ENCODE measurements at regions not wholly inside any gene's neighbourhood (a gene's known extent, or its start where the extent isn't known, plus 50 kb on each side); places are given as distances from the start of the nearest gene placed in this dataset.

- H3K27ac Mint-ChIP-seq, result no peak overlapping the region
- H3K36me3 Mint-ChIP-seq, result no peaks in the 10 kb centered on the region
- no peaks in the 10 kb centered on the region for H3K27me3 Mint-ChIP-seq
- ATAC-seq, result no peak
- H3K9me3 Mint-ChIP-seq, result peaks cover 3% of the 10 kb centered on the region
- no peak overlapping the region for H3K4me3 Mint-ChIP-seq
- H3K4me1 Mint-ChIP-seq, result no peaks in the 10 kb centered on the region
Observed at GRCh38 chr6:106764353-106764980, 135.1 kb downstream of the QRSL1 start.

GRCh38 chr6:106763361-106763760, 134.0 kb downstream of the QRSL1 start:
- no peak for ATAC-seq

GRCh38 chr6:106761160-106761559, 131.8 kb downstream of the QRSL1 start:
- no peaks in the 10 kb centered on the region for H3K27me3 Mint-ChIP-seq
- H3K36me3 Mint-ChIP-seq, result no peaks in the 10 kb centered on the region
- no peaks in the 10 kb centered on the region for H3K4me1 Mint-ChIP-seq
- peaks cover 3% of the 10 kb centered on the region for H3K9me3 Mint-ChIP-seq
- no peak overlapping the region for H3K27ac Mint-ChIP-seq
- ATAC-seq, result no peak
- H3K4me3 Mint-ChIP-seq, result no peak overlapping the region

More at GRCh38 chr6:106763361-106763760, 134.0 kb downstream of the QRSL1 start:
- Mint-ChIP-seq H3K27ac (no peak overlapping the region), H3K4me3 (no peak overlapping the region), H3K27me3 (no peaks in the 10 kb centered on the region), H3K36me3 (no peaks in the 10 kb centered on the region), H3K4me1 (no peaks in the 10 kb centered on the region), H3K9me3 (peaks cover 3% of the 10 kb centered on the region)

GRCh38 chr6:106759112-106759511, 129.7 kb downstream of the QRSL1 start:
- no peak for ATAC-seq
- peaks cover 3% of the 10 kb centered on the region for H3K9me3 Mint-ChIP-seq
- H3K27ac Mint-ChIP-seq, result no peak overlapping the region
- H3K36me3 Mint-ChIP-seq, result no peaks in the 10 kb centered on the region
- H3K4me1 Mint-ChIP-seq, result no peaks in the 10 kb centered on the region
- H3K4me3 Mint-ChIP-seq, result no peak overlapping the region
- no peaks in the 10 kb centered on the region for H3K27me3 Mint-ChIP-seq

GRCh38 chr6:106757722-106758467, 128.5 kb downstream of the QRSL1 start:
- no peaks in the 10 kb centered on the region for H3K4me1 Mint-ChIP-seq
- peaks cover 3% of the 10 kb centered on the region for H3K9me3 Mint-ChIP-seq
- H3K4me3 Mint-ChIP-seq, result no peak overlapping the region
- no peak for ATAC-seq
- no peaks in the 10 kb centered on the region for H3K27me3 Mint-ChIP-seq
- peak overlapping the region; percentile 29 for H3K27ac Mint-ChIP-seq
- H3K36me3 Mint-ChIP-seq, result no peaks in the 10 kb centered on the region

GRCh38 chr6:106757267-106757666, 127.9 kb downstream of the QRSL1 start:
- ATAC-seq, result no peak
- Mint-ChIP-seq H3K4me1 (no peaks in the 10 kb centered on the region), H3K27me3 (no peaks in the 10 kb centered on the region), H3K36me3 (no peaks in the 10 kb centered on the region), H3K9me3 (no peaks in the 10 kb centered on the region), H3K4me3 (no peak overlapping the region), H3K27ac (peak overlapping the region; percentile 29)

GRCh38 chr6:106754215-106754614, 124.8 kb downstream of the QRSL1 start:
- ATAC-seq, result no peak
- peaks cover 9% of the 10 kb centered on the region for H3K4me1 Mint-ChIP-seq
- no peak overlapping the region for H3K27ac Mint-ChIP-seq
- H3K4me3 Mint-ChIP-seq, result no peak overlapping the region
- no peaks in the 10 kb centered on the region for H3K9me3 Mint-ChIP-seq
- H3K27me3 Mint-ChIP-seq, result no peaks in the 10 kb centered on the region
- no peaks in the 10 kb centered on the region for H3K36me3 Mint-ChIP-seq

- ATAC-seq, result no peak
- H3K4me1 Mint-ChIP-seq, result peaks cover 18% of the 10 kb centered on the region
Observed at GRCh38 chr6:106752641-106753040, 123.3 kb downstream of the QRSL1 start.

GRCh38 chr6:106751501-106752252, 122.3 kb downstream of the QRSL1 start:
- peaks cover 18% of the 10 kb centered on the region for H3K4me1 Mint-ChIP-seq
- no peak overlapping the region for H3K27ac Mint-ChIP-seq
- no peaks in the 10 kb centered on the region for H3K36me3 Mint-ChIP-seq
- no peak for ATAC-seq
- H3K9me3 Mint-ChIP-seq, result no peaks in the 10 kb centered on the region
- H3K27me3 Mint-ChIP-seq, result no peaks in the 10 kb centered on the region
- H3K4me3 Mint-ChIP-seq, result no peak overlapping the region

More at GRCh38 chr6:106752641-106753040, 123.3 kb downstream of the QRSL1 start:
- Mint-ChIP-seq H3K27ac (no peak overlapping the region), H3K4me3 (no peak overlapping the region), H3K36me3 (no peaks in the 10 kb centered on the region), H3K9me3 (no peaks in the 10 kb centered on the region), H3K27me3 (no peaks in the 10 kb centered on the region)

GRCh38 chr6:106750946-106751345, 121.6 kb downstream of the QRSL1 start:
- no peak for ATAC-seq
- Mint-ChIP-seq H3K4me1 (peaks cover 18% of the 10 kb centered on the region), H3K9me3 (no peaks in the 10 kb centered on the region), H3K4me3 (no peak overlapping the region), H3K36me3 (no peaks in the 10 kb centered on the region), H3K27me3 (no peaks in the 10 kb centered on the region), H3K27ac (peak overlapping the region; percentile 53)

GRCh38 chr6:106750142-106750918, 121.0 kb downstream of the QRSL1 start:
- Mint-ChIP-seq H3K4me3 (no peak overlapping the region), H3K27ac (peak overlapping the region; percentile 53), H3K4me1 (peaks cover 18% of the 10 kb centered on the region), H3K27me3 (no peaks in the 10 kb centered on the region), H3K9me3 (no peaks in the 10 kb centered on the region), H3K36me3 (no peaks in the 10 kb centered on the region)
- ATAC-seq, result no peak

- H3K9me3 Mint-ChIP-seq, result no peaks in the 10 kb centered on the region
- peaks cover 18% of the 10 kb centered on the region for H3K4me1 Mint-ChIP-seq
- ATAC-seq, result no peak
- H3K27me3 Mint-ChIP-seq, result no peaks in the 10 kb centered on the region
- no peak overlapping the region for H3K27ac Mint-ChIP-seq
- no peaks in the 10 kb centered on the region for H3K36me3 Mint-ChIP-seq
- H3K4me3 Mint-ChIP-seq, result no peak overlapping the region
Observed at GRCh38 chr6:106749609-106750008, 120.2 kb downstream of the QRSL1 start.

- no peak overlapping the region for H3K27ac Mint-ChIP-seq
- peaks cover 27% of the 10 kb centered on the region for H3K4me1 Mint-ChIP-seq
- no peaks in the 10 kb centered on the region for H3K9me3 Mint-ChIP-seq
- H3K36me3 Mint-ChIP-seq, result no peaks in the 10 kb centered on the region
- no peak for ATAC-seq
- no peak overlapping the region for H3K4me3 Mint-ChIP-seq
- H3K27me3 Mint-ChIP-seq, result no peaks in the 10 kb centered on the region
Observed at GRCh38 chr6:106748547-106749207, 119.3 kb downstream of the QRSL1 start.

GRCh38 chr6:106747139-106747538, 117.8 kb downstream of the QRSL1 start:
- H3K36me3 Mint-ChIP-seq, result no peaks in the 10 kb centered on the region
- H3K27me3 Mint-ChIP-seq, result no peaks in the 10 kb centered on the region
- no peak overlapping the region for H3K27ac Mint-ChIP-seq
- H3K4me1 Mint-ChIP-seq, result peaks cover 38% of the 10 kb centered on the region
- no peak for ATAC-seq
- H3K4me3 Mint-ChIP-seq, result no peak overlapping the region
- H3K9me3 Mint-ChIP-seq, result no peaks in the 10 kb centered on the region

Data from stimulated activated memory B cell treated with anti-CD40 and anti-IgM and Interleukin-4, amounts not matched to agents 10 μg/mL and 1 μg/mL and 100 μg/mL, for 72 hours (primary cell).